Cardiac septum (tissue), 1 donor: ENCODE measurements at regions not wholly inside any gene's neighbourhood (a gene's known extent, or its start where the extent isn't known, plus 50 kb on each side); places are given as distances from the start of the nearest gene placed in this dataset.

Experiments used
- DNase-seq: peaks from one replicate; pipeline ENCODE4 v3.0.0-alpha.2; 2020; ENCODE audit warnings: low spot score
- intact Hi-C: fragments of 100-400 bp; cut with DNase I; formaldehyde crosslinking; loops from one replicate; pipeline ENCODE4 v1.14.0; 2022
- donor health status: DM: no; HTN: no; CAD: no.

GRCh38 chr12:62129291-62129690 lies 130.9 kb upstream of the USP15 start:
- DNase-seq = no peak
- intact Hi-C loops = no loop called here

GRCh38 chr12:62130402-62130801 lies 129.8 kb upstream of the USP15 start:
- intact Hi-C loops = no loop called here
- DNase-seq = no peak

GRCh38 chr12:62130834-62131552 lies 129.2 kb upstream of the USP15 start:
- intact Hi-C loops = no loop called here
- no peak for DNase-seq

- intact Hi-C loops = no loop called here
- DNase-seq = no peak
Measured at GRCh38 chr12:62133440-62133839, 126.8 kb upstream of the USP15 start.

GRCh38 chr12:62135553-62136200 lies 124.5 kb upstream of the USP15 start:
- DNase-seq = no peak
- intact Hi-C loops = no loop called here

GRCh38 chr12:62136496-62136895 lies 123.7 kb upstream of the USP15 start:
- intact Hi-C loops = no loop called here
- no peak for DNase-seq

- intact Hi-C loops = no loop called here
- no peak for DNase-seq
Measured at GRCh38 chr12:62138527-62138926, 121.7 kb upstream of the USP15 start.

- intact Hi-C loops = no loop called here
- no peak for DNase-seq
Measured at GRCh38 chr12:62146318-62146717, 113.9 kb upstream of the USP15 start.

- intact Hi-C loops = no loop called here
- no peak for DNase-seq
Measured at GRCh38 chr12:62158013-62158412, 102.2 kb upstream of the USP15 start.

GRCh38 chr12:62158461-62159360 lies 101.5 kb upstream of the USP15 start:
- DNase-seq = no peak
- intact Hi-C loops = no loop called here

- intact Hi-C loops = no loop called here
- DNase-seq = no peak
Measured at GRCh38 chr12:62162214-62162613, 98.0 kb upstream of the USP15 start.

- intact Hi-C loops = no loop called here
- DNase-seq = no peak
Measured at GRCh38 chr12:62163368-62163767, 96.8 kb upstream of the USP15 start.

GRCh38 chr12:62164036-62164435 lies 96.2 kb upstream of the USP15 start:
- DNase-seq = no peak
- intact Hi-C loops = no loop called here

- DNase-seq = no peak
- intact Hi-C loops = no loop called here
Measured at GRCh38 chr12:62166525-62166924, 93.7 kb upstream of the USP15 start.

GRCh38 chr12:62168411-62168810 lies 91.8 kb upstream of the USP15 start:
- intact Hi-C loops = no loop called here

GRCh38 chr12:62170241-62170640 lies 90.0 kb upstream of the USP15 start:
- intact Hi-C loops = no loop called here
- no peak for DNase-seq

More at GRCh38 chr12:62168411-62168810, 91.8 kb upstream of the USP15 start:
- no peak for DNase-seq

GRCh38 chr12:62190689-62191490 lies 69.3 kb upstream of the USP15 start:
- intact Hi-C loops = no loop called here
- no peak for DNase-seq

- intact Hi-C loops = no loop called here
- no peak for DNase-seq
Measured at GRCh38 chr12:62191491-62192179, 68.6 kb upstream of the USP15 start.
